HG03039 (cell line): ENCODE measurements at regions not wholly inside any gene's neighbourhood (a gene's known extent, or its start where the extent isn't known, plus 50 kb on each side); places are given as distances from the start of the nearest gene placed in this dataset.

Experiments used
- ATAC-seq: cut with Tn5 transposase; IDR thresholded peaks from one replicate; pipeline ENCODE4 v1.9.1; 2021; ENCODE audit warnings: mild to moderate bottlenecking, moderate library complexity; ENCODE audit not compliant: unreplicated experiment

GRCh38 chr3:1540686-1541085 is 447.9 kb downstream of the CNTN6 start:
- no peak for ATAC-seq

- no peak for ATAC-seq
Measured at GRCh38 chr3:1551741-1552140, 458.9 kb downstream of the CNTN6 start.

GRCh38 chr3:1552831-1553230 is 460.0 kb downstream of the CNTN6 start:
- ATAC-seq, result no peak

- no peak for ATAC-seq
Measured at GRCh38 chr3:1561427-1561826, 468.6 kb downstream of the CNTN6 start.

GRCh38 chr3:1571736-1572135 is 478.9 kb downstream of the CNTN6 start:
- no peak for ATAC-seq

- no peak for ATAC-seq
Measured at GRCh38 chr3:1576047-1576446, 483.2 kb downstream of the CNTN6 start.

- ATAC-seq, result no peak
Measured at GRCh38 chr3:1578124-1578806, 485.4 kb downstream of the CNTN6 start.

GRCh38 chr3:1583044-1583443 is 490.2 kb downstream of the CNTN6 start:
- ATAC-seq, result no peak

GRCh38 chr3:1587426-1587825 is 494.6 kb downstream of the CNTN6 start:
- ATAC-seq, result no peak

- no peak for ATAC-seq
Measured at GRCh38 chr3:1591327-1592028, 498.7 kb downstream of the CNTN6 start.

- ATAC-seq, result no peak
Measured at GRCh38 chr3:1594940-1595339, 502.1 kb downstream of the CNTN6 start.

GRCh38 chr3:1600206-1600605 is 498.5 kb upstream of the CNTN4 start:
- ATAC-seq, result no peak

GRCh38 chr3:1600700-1601418 is 497.8 kb upstream of the CNTN4 start:
- ATAC-seq, result no peak

- ATAC-seq, result no peak
Measured at GRCh38 chr3:1609416-1609815, 489.2 kb upstream of the CNTN4 start.

- ATAC-seq, result no peak
Measured at GRCh38 chr3:1611824-1612223, 486.8 kb upstream of the CNTN4 start.

GRCh38 chr3:1613962-1614361 is 484.7 kb upstream of the CNTN4 start:
- ATAC-seq, result no peak

- ATAC-seq, result no peak
Measured at GRCh38 chr3:1616744-1617143, 481.9 kb upstream of the CNTN4 start.

- ATAC-seq, result no peak
Measured at GRCh38 chr3:1623896-1624295, 474.8 kb upstream of the CNTN4 start.

- no peak for ATAC-seq
Measured at GRCh38 chr3:1632128-1632527, 466.5 kb upstream of the CNTN4 start.

- ATAC-seq, result no peak
Measured at GRCh38 chr3:1661839-1662238, 436.8 kb upstream of the CNTN4 start.

- ATAC-seq, result no peak
Measured at GRCh38 chr3:1664266-1664665, 434.4 kb upstream of the CNTN4 start.

- no peak for ATAC-seq
Measured at GRCh38 chr3:1666865-1667264, 431.8 kb upstream of the CNTN4 start.
